ENCODE measurements at regions not wholly inside any gene's neighbourhood (a gene's known extent, or its start where the extent isn't known, plus 50 kb on each side); places are given as distances from the start of the nearest gene placed in this dataset.

- TF ChIP-seq, protein P1, sequence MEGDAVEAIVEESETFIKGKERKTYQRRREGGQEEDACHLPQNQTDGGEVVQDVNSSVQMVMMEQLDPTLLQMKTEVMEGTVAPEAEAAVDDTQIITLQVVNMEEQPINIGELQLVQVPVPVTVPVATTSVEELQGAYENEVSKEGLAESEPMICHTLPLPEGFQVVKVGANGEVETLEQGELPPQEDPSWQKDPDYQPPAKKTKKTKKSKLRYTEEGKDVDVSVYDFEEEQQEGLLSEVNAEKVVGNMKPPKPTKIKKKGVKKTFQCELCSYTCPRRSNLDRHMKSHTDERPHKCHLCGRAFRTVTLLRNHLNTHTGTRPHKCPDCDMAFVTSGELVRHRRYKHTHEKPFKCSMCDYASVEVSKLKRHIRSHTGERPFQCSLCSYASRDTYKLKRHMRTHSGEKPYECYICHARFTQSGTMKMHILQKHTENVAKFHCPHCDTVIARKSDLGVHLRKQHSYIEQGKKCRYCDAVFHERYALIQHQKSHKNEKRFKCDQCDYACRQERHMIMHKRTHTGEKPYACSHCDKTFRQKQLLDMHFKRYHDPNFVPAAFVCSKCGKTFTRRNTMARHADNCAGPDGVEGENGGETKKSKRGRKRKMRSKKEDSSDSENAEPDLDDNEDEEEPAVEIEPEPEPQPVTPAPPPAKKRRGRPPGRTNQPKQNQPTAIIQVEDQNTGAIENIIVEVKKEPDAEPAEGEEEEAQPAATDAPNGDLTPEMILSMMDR (IDR thresholded peaks at IDR 0.05): no peak
- TF ChIP-seq POLR2AphosphoS5 (IDR thresholded peaks at IDR 0.05) (no peak), POLR2A (IDR thresholded peaks at IDR 0.05; ENCODE audit: low read depth) (no peak), EP300 (IDR thresholded peaks at IDR 0.05) (no peak)
Measured at GRCh38 chr17:34413443-34414119, 50.5 kb upstream of the CCL1 start.

Data from esophagus muscularis mucosa (tissue), 4 donors.